Esophagus squamous epithelium (tissue), 5 donors: ENCODE measurements at regions not wholly inside any gene's neighbourhood (a gene's known extent, or its start where the extent isn't known, plus 50 kb on each side); places are given as distances from the start of the nearest gene placed in this dataset.

ENCODE experiments used
- DNase-seq: peaks from one replicate; lab custom pipeline; 2025; lab: John Stamatoyannopoulos, UW
- H3K27ac ChIP-seq, 4 donors: fragments of 200-600 bp; sonication (generic); one replicate each; pipeline ENCODE4 v1.5.1; 2016 to 2019; ENCODE audit warnings: mild to moderate bottlenecking in 1 of 4
- H3K27me3 ChIP-seq, 4 donors: fragments of 200-600 bp; sonication (generic); 1 replicate in 3 of 4; 2 replicates in 1 of 4; pipeline versions ENCODE4 v1.5.1 to v1.6.0; 2017 to 2021; ENCODE audit warnings: antibody characterized with exemption in 1 of 4
- H3K36me3 ChIP-seq, 3 donors: fragments of 200-600 bp; sonication (generic); one replicate each; pipeline ENCODE4 v1.5.1; 2016 to 2019
- H3K4me1 ChIP-seq, 3 donors: fragments of 200-600 bp; sonication (generic); one replicate each; pipeline ENCODE4 v1.5.1; 2017 to 2019
- H3K4me3 ChIP-seq, 4 donors: fragments of 200-600 bp; sonication (generic); 1 replicate in 3 of 4; 2 replicates in 1 of 4; pipeline ENCODE4 v1.5.1; 2016 to 2019; ENCODE audit warnings: mild to moderate bottlenecking in 2 of 4, moderate library complexity in 1 of 4
- H3K9me3 ChIP-seq, 3 donors: fragments of 200-600 bp; sonication (generic); one replicate each; pipeline ENCODE4 v1.5.1; 2016 to 2019
- CTCF ChIP-seq, 6 experiments: fragments of 450-650 bp in 4 of 6; fragments of 200-600 bp in 2 of 6; sonication (generic) in 2 of 6; IDR thresholded peaks; one replicate each; pipeline ENCODE4 v1.5.1; 2016 to 2019; ENCODE audit warnings: antibody characterized with exemption in 6 of 6, mild to moderate bottlenecking in 4 of 6, moderate library complexity in 4 of 6
- POLR2A ChIP-seq, 4 donors: fragments of 450-650 bp; IDR thresholded peaks; one replicate each; pipeline ENCODE4 v1.6.1; 2017; ENCODE audit warnings: antibody characterized with exemption in 4 of 4, mild to moderate bottlenecking in 4 of 4, moderate library complexity in 3 of 4
- WGBS, 2 donors: methylation state at CpG; one replicate each; pipeline ENCODE4 v1.1.5; 2018; 5-methylcytosine and 5-hydroxymethylcytosine counted together
- intact Hi-C: fragments of 100-400 bp; cut with DNase I; formaldehyde crosslinking; loops from one replicate; pipeline ENCODE4 v1.15.0; 2022
- donor health status: DM: yes; HTN: yes; CAD: no.

DNA sequence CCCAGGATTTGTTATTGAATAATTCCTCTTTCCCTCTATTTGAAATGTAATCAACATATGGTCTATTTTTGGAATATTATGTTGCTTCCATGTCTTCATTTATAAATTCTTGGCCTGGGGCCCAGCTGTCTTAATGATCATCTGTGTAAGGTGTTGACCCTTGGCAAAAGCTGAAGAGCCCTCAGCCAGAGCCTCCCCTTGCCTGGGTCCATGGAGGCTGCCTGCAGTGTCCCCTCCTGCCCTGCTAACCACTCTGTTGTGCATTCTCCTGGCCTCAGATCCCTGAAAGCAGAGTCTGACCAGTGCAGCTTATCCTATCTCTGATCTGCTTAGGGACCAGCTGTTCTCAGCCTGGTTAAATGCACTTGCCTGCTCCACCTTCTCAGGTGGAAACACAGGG, 226.1 kb upstream of the APCDD1 start:
- peaks cover 0 to 4% (median 0%) of the 10 kb centered on the region in 3 donors for H3K4me1 ChIP-seq
- H3K27ac ChIP-seq = no peak overlapping the region
- H3K9me3 ChIP-seq = peaks cover 0 to 16% (median 3%) of the 10 kb centered on the region in 3 donors
- no peaks in the 10 kb centered on the region for H3K27me3 ChIP-seq
- TF ChIP-seq POLR2A (IDR thresholded peaks at IDR 0.05) = no peak
- TF ChIP-seq CTCF (IDR thresholded peaks at IDR 0.05) = no peak
- intact Hi-C loops = no loop called here
- no peak for DNase-seq
- no peaks in the 10 kb centered on the region for H3K36me3 ChIP-seq
- H3K4me3 ChIP-seq = no peak overlapping the region

DNA sequence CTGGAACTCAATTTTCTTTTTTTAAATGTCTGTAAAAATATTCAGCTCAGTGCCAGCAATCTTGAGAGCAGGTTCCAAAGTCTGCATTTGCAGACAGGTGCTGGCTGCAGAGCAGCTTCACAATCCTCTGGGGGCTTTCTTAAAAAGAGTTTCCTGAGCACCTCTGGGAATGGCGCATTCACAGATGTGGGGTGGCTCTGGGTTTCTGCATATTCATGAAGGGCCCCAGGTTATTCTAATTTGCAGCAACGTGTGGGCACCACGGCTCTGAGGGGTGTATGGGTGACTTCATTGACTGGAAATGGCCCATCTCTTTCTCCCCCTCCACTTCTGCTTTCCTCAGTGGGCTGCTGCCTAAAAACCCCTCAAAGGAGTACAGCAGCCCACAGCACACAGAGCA, 225.0 kb upstream of the APCDD1 start:
- intact Hi-C loops = no loop called here
- H3K36me3 ChIP-seq = no peaks in the 10 kb centered on the region
- no peak overlapping the region for H3K27ac ChIP-seq
- no peak for TF ChIP-seq CTCF (IDR thresholded peaks at IDR 0.05)
- no peak for TF ChIP-seq POLR2A (IDR thresholded peaks at IDR 0.05)
- H3K9me3 ChIP-seq = peaks cover 0 to 16% (median 3%) of the 10 kb centered on the region in 3 donors
- H3K4me1 ChIP-seq = peaks cover 0 to 10% (median 4%) of the 10 kb centered on the region in 3 donors
- 88 to 94% methylated on average over 3 of the region's 3 CpGs for WGBS, 2 donors
- no peak overlapping the region for H3K4me3 ChIP-seq
- H3K27me3 ChIP-seq = no peaks in the 10 kb centered on the region
- no peak for DNase-seq

DNA sequence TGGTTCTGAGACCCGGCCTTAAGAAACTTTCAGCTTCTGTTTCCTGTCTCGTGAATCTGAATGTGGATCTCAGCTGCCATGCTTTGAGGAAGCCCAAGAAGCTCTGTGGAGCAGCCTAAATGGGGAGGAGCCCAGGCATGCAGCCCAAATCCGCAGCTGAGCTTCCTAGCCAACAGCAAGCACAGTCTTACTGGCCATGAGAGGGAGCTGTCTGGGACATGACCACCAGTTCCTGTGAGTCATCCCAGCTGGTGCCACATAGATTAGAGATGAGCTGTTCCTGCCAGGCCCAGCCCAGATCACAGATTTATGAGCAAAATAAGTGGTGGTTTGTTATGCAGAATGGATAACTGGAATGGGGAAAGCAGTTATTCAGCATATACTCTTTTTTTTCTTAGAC, 224.4 kb upstream of the APCDD1 start:
- no peak for DNase-seq
- Histone ChIP-seq H3K27ac (no peak overlapping the region), H3K4me1 (peaks cover 0 to 17% (median 8%) of the 10 kb centered on the region in 3 donors), H3K9me3 (peaks cover 0 to 13% (median 3%) of the 10 kb centered on the region in 3 donors), H3K36me3 (no peaks in the 10 kb centered on the region), H3K4me3 (no peak overlapping the region), H3K27me3 (no peaks in the 10 kb centered on the region)
- intact Hi-C loops = no loop called here
- WGBS, 2 donors = 85 to 93% methylated on average over 3 of the region's 3 CpGs
- TF ChIP-seq POLR2A (IDR thresholded peaks at IDR 0.05) (no peak), CTCF (IDR thresholded peaks at IDR 0.05) (peak in 1 of 6 experiments; percentile 31)

- H3K36me3 ChIP-seq = no peaks in the 10 kb centered on the region
- peaks cover 0 to 22% (median 10%) of the 10 kb centered on the region in 3 donors for H3K4me1 ChIP-seq
- WGBS, 2 donors = 72 to 82% methylated on average over 3 of the region's 3 CpGs
- intact Hi-C loops = no loop called here
- H3K9me3 ChIP-seq = peaks cover 0 to 9% (median 3%) of the 10 kb centered on the region in 3 donors
- no peak for DNase-seq
- H3K27ac ChIP-seq = no peak overlapping the region
- no peak overlapping the region for H3K4me3 ChIP-seq
- TF ChIP-seq POLR2A (IDR thresholded peaks at IDR 0.05) = no peak
- TF ChIP-seq CTCF (IDR thresholded peaks at IDR 0.05) = no peak
- no peaks in the 10 kb centered on the region for H3K27me3 ChIP-seq
These were observed 223.2 kb upstream of the APCDD1 start for GRCh38 chr18:10231220-10231619.

DNA sequence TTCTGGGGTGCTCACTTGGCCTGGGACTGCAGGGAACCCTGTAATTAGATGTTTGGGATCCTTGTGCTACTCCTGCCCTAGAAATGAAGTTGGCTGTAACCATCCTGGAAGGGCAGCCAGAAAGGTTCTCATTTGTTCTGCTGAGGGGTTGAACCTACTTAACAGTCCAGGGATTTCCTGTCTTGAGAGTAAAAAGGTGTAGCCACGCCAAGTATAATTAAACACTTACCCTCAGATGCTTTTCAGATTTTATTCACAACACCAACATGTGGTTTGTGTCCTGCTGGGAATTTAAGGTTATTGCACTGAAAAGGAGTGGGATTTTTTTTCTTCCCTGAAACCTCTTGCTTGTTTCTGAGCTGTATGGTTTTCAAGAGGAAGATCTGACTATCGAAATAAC, 222.4 kb upstream of the APCDD1 start:
- H3K4me3 ChIP-seq = no peak overlapping the region
- no peaks in the 10 kb centered on the region for H3K27me3 ChIP-seq
- intact Hi-C loops = no loop called here
- TF ChIP-seq CTCF (IDR thresholded peaks at IDR 0.05) (no peak), POLR2A (IDR thresholded peaks at IDR 0.05) (no peak)
- H3K36me3 ChIP-seq = no peaks in the 10 kb centered on the region
- DNase-seq = no peak
- H3K9me3 ChIP-seq = peaks cover 0 to 9% (median 3%) of the 10 kb centered on the region in 3 donors
- peaks cover 0 to 22% (median 10%) of the 10 kb centered on the region in 3 donors for H3K4me1 ChIP-seq
- H3K27ac ChIP-seq = no peak overlapping the region
- 70 to 77% methylated on average over 2 of the region's 2 CpGs for WGBS, 2 donors
